Neural progenitor cell (in vitro differentiated cells): ENCODE measurements at regions not wholly inside any gene's neighbourhood (a gene's known extent, or its start where the extent isn't known, plus 50 kb on each side); places are given as distances from the start of the nearest gene placed in this dataset.

Source experiments
- DNase-seq: peaks from one replicate; pipeline ENCODE4 v3.0.0-alpha.2; 2016; ENCODE audit warnings: low spot score
- H2AFZ ChIP-seq: fragments of 200-600 bp; sonication (generic); replicated peaks from 2 replicates; pipeline ENCODE4 v1.6.1; 2016; ENCODE audit warnings: antibody characterized with exemption
- H3F3A ChIP-seq: fragments of 200-600 bp; sonication (generic); 2 replicates; pipeline ENCODE4 v1.6.1; 2016; ENCODE audit warnings: antibody characterized with exemption, low read depth
- H3K27ac ChIP-seq: fragments of 200-600 bp; sonication (generic); 2 replicates; pipeline ENCODE4 v1.5.1; 2016; ENCODE audit warnings: mild to moderate bottlenecking
- H3K27me3 ChIP-seq: fragments of 200-600 bp; sonication (generic); 2 replicates; pipeline ENCODE4 v1.6.1; 2016; ENCODE audit warnings: mild to moderate bottlenecking, moderate library complexity
- H3K36me3 ChIP-seq: fragments of 200-600 bp; sonication (generic); 2 replicates; pipeline ENCODE4 v1.5.1; 2016
- H3K4me1 ChIP-seq: fragments of 200-600 bp; sonication (generic); 2 replicates; pipeline ENCODE4 v1.6.1; 2016; ENCODE audit warnings: mixed run types
- H3K4me2 ChIP-seq: fragments of 200-600 bp; sonication (generic); 2 replicates; pipeline ENCODE4 v1.6.1; 2016
- H3K4me3 ChIP-seq: fragments of 200-600 bp; sonication (generic); 2 replicates; pipeline ENCODE4 v1.5.1; 2016
- H3K79me2 ChIP-seq: fragments of 200-600 bp; sonication (generic); 2 replicates; pipeline ENCODE4 v1.6.1; 2016; ENCODE audit warnings: low read depth
- H3K9ac ChIP-seq: fragments of 200-600 bp; sonication (generic); 2 replicates; pipeline ENCODE4 v1.6.1; 2016
- H3K9me3 ChIP-seq: fragments of 200-600 bp; sonication (generic); 2 replicates; pipeline ENCODE4 v1.5.1; 2016; ENCODE audit warnings: low read depth
- H4K20me1 ChIP-seq: fragments of 200-600 bp; sonication (generic); 2 replicates; pipeline ENCODE4 v1.6.1; 2016; ENCODE audit warnings: low read depth
- H3K27ac Mint-ChIP-seq: 3 replicates; pipeline ENCODE4 v1.8.0; 2021; ENCODE audit warnings: mixed read lengths
- H3K27me3 Mint-ChIP-seq: 2 replicates; pipeline ENCODE4 v1.8.0; 2022; ENCODE audit warnings: low read depth, mild to moderate bottlenecking, inconsistent platforms, moderate library complexity, mixed read lengths; ENCODE audit not compliant: insufficient read depth
- H3K36me3 Mint-ChIP-seq: 3 replicates; pipeline ENCODE4 v1.8.0; 2021; ENCODE audit warnings: mixed read lengths
- H3K4me1 Mint-ChIP-seq: 3 replicates; pipeline ENCODE4 v1.8.0; 2021; ENCODE audit warnings: mixed read lengths
- H3K4me3 Mint-ChIP-seq: 3 replicates; pipeline ENCODE4 v1.8.0; 2021; ENCODE audit warnings: mild to moderate bottlenecking, moderate library complexity, mixed read lengths
- H3K9me3 Mint-ChIP-seq: 3 replicates; pipeline ENCODE4 v1.8.0; 2020; ENCODE audit warnings: mixed read lengths
- EZH2 ChIP-seq: fragments of 200-600 bp; sonication (generic); IDR thresholded peaks from 2 replicates; pipeline ENCODE4 v1.6.1; 2017; ENCODE audit warnings: antibody characterized with exemption, mild to moderate bottlenecking, moderate library complexity
- EZH2phosphoT487 ChIP-seq: fragments of 200-600 bp; sonication (generic); IDR thresholded peaks from 2 replicates; pipeline ENCODE4 v1.6.1; 2017; ENCODE audit warnings: antibody characterized with exemption
- TF ChIP-seq, protein P1 (sequence below): fragments of 200-600 bp; sonication (generic); IDR thresholded peaks from 2 replicates; pipeline ENCODE4 v1.5.1; 2017; ENCODE audit warnings: antibody characterized with exemption, mild to moderate bottlenecking

- peaks cover 17% of the 10 kb centered on the region for H3K9me3 Mint-ChIP-seq
- no peaks in the 10 kb centered on the region for H3K36me3 ChIP-seq
- peaks cover 3% of the 10 kb centered on the region for H3K27me3 Mint-ChIP-seq
- no peak overlapping the region for H3K27ac Mint-ChIP-seq
- H3K9ac ChIP-seq, result no peak overlapping the region
- DNase-seq, result no peak
- H2AFZ ChIP-seq, result no peak overlapping the region
- H3K36me3 Mint-ChIP-seq, result peaks cover 23% of the 10 kb centered on the region
- no peaks in the 10 kb centered on the region for H4K20me1 ChIP-seq
- no peak overlapping the region for H3K27ac ChIP-seq
- no peaks in the 10 kb centered on the region for H3K27me3 ChIP-seq
- H3F3A ChIP-seq, result peaks cover 30% of the 10 kb centered on the region
- no peak for TF ChIP-seq EZH2
- TF ChIP-seq, protein P1, sequence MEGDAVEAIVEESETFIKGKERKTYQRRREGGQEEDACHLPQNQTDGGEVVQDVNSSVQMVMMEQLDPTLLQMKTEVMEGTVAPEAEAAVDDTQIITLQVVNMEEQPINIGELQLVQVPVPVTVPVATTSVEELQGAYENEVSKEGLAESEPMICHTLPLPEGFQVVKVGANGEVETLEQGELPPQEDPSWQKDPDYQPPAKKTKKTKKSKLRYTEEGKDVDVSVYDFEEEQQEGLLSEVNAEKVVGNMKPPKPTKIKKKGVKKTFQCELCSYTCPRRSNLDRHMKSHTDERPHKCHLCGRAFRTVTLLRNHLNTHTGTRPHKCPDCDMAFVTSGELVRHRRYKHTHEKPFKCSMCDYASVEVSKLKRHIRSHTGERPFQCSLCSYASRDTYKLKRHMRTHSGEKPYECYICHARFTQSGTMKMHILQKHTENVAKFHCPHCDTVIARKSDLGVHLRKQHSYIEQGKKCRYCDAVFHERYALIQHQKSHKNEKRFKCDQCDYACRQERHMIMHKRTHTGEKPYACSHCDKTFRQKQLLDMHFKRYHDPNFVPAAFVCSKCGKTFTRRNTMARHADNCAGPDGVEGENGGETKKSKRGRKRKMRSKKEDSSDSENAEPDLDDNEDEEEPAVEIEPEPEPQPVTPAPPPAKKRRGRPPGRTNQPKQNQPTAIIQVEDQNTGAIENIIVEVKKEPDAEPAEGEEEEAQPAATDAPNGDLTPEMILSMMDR, result no peak
- no peak for TF ChIP-seq EZH2phosphoT487
- no peak overlapping the region for H3K4me3 ChIP-seq
- H3K79me2 ChIP-seq, result no peaks in the 10 kb centered on the region
- peaks cover 28% of the 10 kb centered on the region for H3K4me1 Mint-ChIP-seq
- peaks cover 25% of the 10 kb centered on the region for H3K4me1 ChIP-seq
- no peak overlapping the region for H3K4me3 Mint-ChIP-seq
- H3K9me3 ChIP-seq, result no peaks in the 10 kb centered on the region
- H3K4me2 ChIP-seq, result no peak overlapping the region
These were observed 118.0 kb downstream of the MIAT start for GRCh38 chr22:26775394-26775793.

GRCh38 chr22:26777156-26777801 is 119.9 kb downstream of the MIAT start:
- TF ChIP-seq, protein P1, result no peak
- TF ChIP-seq EZH2phosphoT487, result no peak
- no peak for TF ChIP-seq EZH2
- Histone ChIP-seq H3K9ac (no peak overlapping the region), H3K36me3 (no peaks in the 10 kb centered on the region), H2AFZ (no peak overlapping the region), H3K27me3 (no peaks in the 10 kb centered on the region), H4K20me1 (no peaks in the 10 kb centered on the region), H3K27ac (peak overlapping the region; percentile 35), H3K79me2 (no peaks in the 10 kb centered on the region), H3K9me3 (no peaks in the 10 kb centered on the region), H3K4me1 (peaks cover 33% of the 10 kb centered on the region), H3F3A (peaks cover 30% of the 10 kb centered on the region), H3K4me2 (peak overlapping the region; percentile 28), H3K4me3 (no peak overlapping the region)
- Mint-ChIP-seq H3K27me3 (peaks cover 3% of the 10 kb centered on the region), H3K36me3 (peaks cover 25% of the 10 kb centered on the region), H3K9me3 (peaks cover 17% of the 10 kb centered on the region), H3K27ac (peak overlapping the region; percentile 62), H3K4me1 (peaks cover 26% of the 10 kb centered on the region), H3K4me3 (no peak overlapping the region)
- peak; percentile 18 for DNase-seq

- no peak for TF ChIP-seq EZH2phosphoT487
- TF ChIP-seq EZH2, result no peak
- TF ChIP-seq, protein P1, result no peak
- no peak overlapping the region for H3K4me3 Mint-ChIP-seq
- peaks cover 34% of the 10 kb centered on the region for H3K4me1 ChIP-seq
- no peak overlapping the region for H3K27ac Mint-ChIP-seq
- H3K36me3 ChIP-seq, result no peaks in the 10 kb centered on the region
- peaks cover 25% of the 10 kb centered on the region for H3K36me3 Mint-ChIP-seq
- H4K20me1 ChIP-seq, result no peaks in the 10 kb centered on the region
- peaks cover 26% of the 10 kb centered on the region for H3K4me1 Mint-ChIP-seq
- no peak for DNase-seq
- H3K27me3 Mint-ChIP-seq, result peaks cover 3% of the 10 kb centered on the region
- H3K9me3 ChIP-seq, result no peaks in the 10 kb centered on the region
- peaks cover 30% of the 10 kb centered on the region for H3F3A ChIP-seq
- no peak overlapping the region for H3K27ac ChIP-seq
- H3K27me3 ChIP-seq, result no peaks in the 10 kb centered on the region
- H2AFZ ChIP-seq, result no peak overlapping the region
- peaks cover 17% of the 10 kb centered on the region for H3K9me3 Mint-ChIP-seq
- H3K4me3 ChIP-seq, result no peak overlapping the region
- no peak overlapping the region for H3K4me2 ChIP-seq
- no peaks in the 10 kb centered on the region for H3K79me2 ChIP-seq
- H3K9ac ChIP-seq, result no peak overlapping the region
These were observed 121.0 kb downstream of the MIAT start for GRCh38 chr22:26778372-26778771.
